ENCODE measurements at regions not wholly inside any gene's neighbourhood (a gene's known extent, or its start where the extent isn't known, plus 50 kb on each side); places are given as distances from the start of the nearest gene placed in this dataset.

GRCh38 chr11:131204765-131205380 lies 165.5 kb upstream of the NTM start:
- Histone ChIP-seq H3K27me3 (replicated peaks in 2 of 5; ENCODE audit: control insufficient read depth in 4 of 5, insufficient read depth in 5 of 5, low read length in 4 of 5) (no peaks in the 10 kb centered on the region), H3K4me3 (ENCODE audit: control insufficient read depth in 1 of 7, extremely low read depth in 1 of 7, insufficient read depth in 4 of 7, low read depth in 2 of 7, low read length in 6 of 7) (no peak overlapping the region), H3K4me1 (ENCODE audit: control extremely low read depth in 1 of 4, control insufficient read depth in 4 of 4, insufficient read depth in 4 of 4, low read length in 3 of 4) (no peaks in the 10 kb centered on the region), H3K27ac (ENCODE audit: insufficient read depth in 1 of 2, low read depth in 1 of 2, low read length in 2 of 2, poor library complexity in 1 of 2, severe bottlenecking in 2 of 2) (no peak overlapping the region), H3K9me3 (ENCODE audit: control extremely low read depth in 1 of 5, control insufficient read depth in 4 of 5, insufficient read depth in 2 of 5, low read depth in 1 of 5, low read length in 4 of 5) (no peaks in the 10 kb centered on the region), H3K36me3 (ENCODE audit: control insufficient read depth in 4 of 4, insufficient read depth in 4 of 4, low read length in 3 of 4) (no peaks in the 10 kb centered on the region)
- CTCF ChIA-PET: interaction anchor here (1.0 to 1.4 kb wide), 2 partner anchors 12 to 41 kb away, joined by 3 read pairs; no protein-coding TSS in a partner anchor
- POLR2A ChIA-PET: no interaction called here
- 43% methylated on average over 8 of the region's 11 CpGs for WGBS (ENCODE audit: insufficient coverage)
- DNase-seq: no peak

GRCh38 chr11:131206671-131207070 lies 163.7 kb upstream of the NTM start:
- 98% methylated on average over 3 of the region's 3 CpGs for WGBS (ENCODE audit: insufficient coverage)
- no peak overlapping the region for H3K4me3 ChIP-seq (ENCODE audit: control insufficient read depth in 1 of 7, extremely low read depth in 1 of 7, insufficient read depth in 4 of 7, low read depth in 2 of 7, low read length in 6 of 7)
- no peaks in the 10 kb centered on the region for H3K27me3 ChIP-seq (replicated peaks in 2 of 5; ENCODE audit: control insufficient read depth in 4 of 5, insufficient read depth in 5 of 5, low read length in 4 of 5)
- ChIA-PET POLR2A (no interaction called here), CTCF (no interaction called here)
- no peak for DNase-seq
- no peaks in the 10 kb centered on the region for H3K9me3 ChIP-seq (ENCODE audit: control extremely low read depth in 1 of 5, control insufficient read depth in 4 of 5, insufficient read depth in 2 of 5, low read depth in 1 of 5, low read length in 4 of 5)
- no peaks in the 10 kb centered on the region for H3K4me1 ChIP-seq (ENCODE audit: control extremely low read depth in 1 of 4, control insufficient read depth in 4 of 4, insufficient read depth in 4 of 4, low read length in 3 of 4)
- H3K27ac ChIP-seq (ENCODE audit: insufficient read depth in 1 of 2, low read depth in 1 of 2, low read length in 2 of 2, poor library complexity in 1 of 2, severe bottlenecking in 2 of 2): no peak overlapping the region
- no peaks in the 10 kb centered on the region for H3K36me3 ChIP-seq (ENCODE audit: control insufficient read depth in 4 of 4, insufficient read depth in 4 of 4, low read length in 3 of 4)

GRCh38 chr11:131207901-131208300 lies 162.5 kb upstream of the NTM start:
- no peaks in the 10 kb centered on the region for H3K4me1 ChIP-seq (ENCODE audit: control extremely low read depth in 1 of 4, control insufficient read depth in 4 of 4, insufficient read depth in 4 of 4, low read length in 3 of 4)
- H3K27ac ChIP-seq (ENCODE audit: insufficient read depth in 1 of 2, low read depth in 1 of 2, low read length in 2 of 2, poor library complexity in 1 of 2, severe bottlenecking in 2 of 2): no peak overlapping the region
- 94% methylated on average over 4 of the region's 6 CpGs for WGBS (ENCODE audit: insufficient coverage)
- DNase-seq: no peak
- no peaks in the 10 kb centered on the region for H3K36me3 ChIP-seq (ENCODE audit: control insufficient read depth in 4 of 4, insufficient read depth in 4 of 4, low read length in 3 of 4)
- no peaks in the 10 kb centered on the region for H3K9me3 ChIP-seq (ENCODE audit: control extremely low read depth in 1 of 5, control insufficient read depth in 4 of 5, insufficient read depth in 2 of 5, low read depth in 1 of 5, low read length in 4 of 5)
- H3K27me3 ChIP-seq (replicated peaks in 2 of 5; ENCODE audit: control insufficient read depth in 4 of 5, insufficient read depth in 5 of 5, low read length in 4 of 5): no peaks in the 10 kb centered on the region
- CTCF ChIA-PET: no interaction called here
- POLR2A ChIA-PET: no interaction called here
- no peak overlapping the region for H3K4me3 ChIP-seq (ENCODE audit: control insufficient read depth in 1 of 7, extremely low read depth in 1 of 7, insufficient read depth in 4 of 7, low read depth in 2 of 7, low read length in 6 of 7)

GRCh38 chr11:131217313-131218310 lies 152.8 kb upstream of the NTM start:
- DNase-seq: peak; percentile 7 to 40 (median 19)
- Histone ChIP-seq H3K9me3 (ENCODE audit: control extremely low read depth in 1 of 5, control insufficient read depth in 4 of 5, insufficient read depth in 2 of 5, low read depth in 1 of 5, low read length in 4 of 5) (no peaks in the 10 kb centered on the region), H3K4me1 (ENCODE audit: control extremely low read depth in 1 of 4, control insufficient read depth in 4 of 4, insufficient read depth in 4 of 4, low read length in 3 of 4) (no peaks in the 10 kb centered on the region), H3K27me3 (replicated peaks in 2 of 5; ENCODE audit: control insufficient read depth in 4 of 5, insufficient read depth in 5 of 5, low read length in 4 of 5) (peaks cover 0 to 15% (median 2%) of the 10 kb centered on the region in 5 experiments), H3K36me3 (ENCODE audit: control insufficient read depth in 4 of 4, insufficient read depth in 4 of 4, low read length in 3 of 4) (no peaks in the 10 kb centered on the region), H3K27ac (ENCODE audit: insufficient read depth in 1 of 2, low read depth in 1 of 2, low read length in 2 of 2, poor library complexity in 1 of 2, severe bottlenecking in 2 of 2) (no peak overlapping the region), H3K4me3 (ENCODE audit: control insufficient read depth in 1 of 7, extremely low read depth in 1 of 7, insufficient read depth in 4 of 7, low read depth in 2 of 7, low read length in 6 of 7) (no peak overlapping the region)
- ChIA-PET CTCF (interaction anchor here (1.0 to 7.3 kb wide), 5 partner anchors 13 to 158 kb away, joined by 3 to 58 read pairs (median 4); no protein-coding TSS in a partner anchor), POLR2A (no interaction called here)
- 58% methylated on average over 6 of the region's 8 CpGs for WGBS (ENCODE audit: insufficient coverage)

GRCh38 chr11:131218542-131218941 lies 151.9 kb upstream of the NTM start:
- no peaks in the 10 kb centered on the region for H3K36me3 ChIP-seq (ENCODE audit: control insufficient read depth in 4 of 4, insufficient read depth in 4 of 4, low read length in 3 of 4)
- 89% methylated on average over 1 of the region's 1 CpG for WGBS (ENCODE audit: insufficient coverage)
- POLR2A ChIA-PET: no interaction called here

GRCh38 chr11:131219646-131220045 lies 150.8 kb upstream of the NTM start:
- Histone ChIP-seq H3K4me3 (ENCODE audit: control insufficient read depth in 1 of 7, extremely low read depth in 1 of 7, insufficient read depth in 4 of 7, low read depth in 2 of 7, low read length in 6 of 7) (no peak overlapping the region), H3K27ac (ENCODE audit: insufficient read depth in 1 of 2, low read depth in 1 of 2, low read length in 2 of 2, poor library complexity in 1 of 2, severe bottlenecking in 2 of 2) (no peak overlapping the region), H3K4me1 (ENCODE audit: control extremely low read depth in 1 of 4, control insufficient read depth in 4 of 4, insufficient read depth in 4 of 4, low read length in 3 of 4) (no peaks in the 10 kb centered on the region), H3K9me3 (ENCODE audit: control extremely low read depth in 1 of 5, control insufficient read depth in 4 of 5, insufficient read depth in 2 of 5, low read depth in 1 of 5, low read length in 4 of 5) (no peaks in the 10 kb centered on the region), H3K27me3 (replicated peaks in 2 of 5; ENCODE audit: control insufficient read depth in 4 of 5, insufficient read depth in 5 of 5, low read length in 4 of 5) (peaks cover 0 to 15% (median 2%) of the 10 kb centered on the region in 5 experiments), H3K36me3 (ENCODE audit: control insufficient read depth in 4 of 4, insufficient read depth in 4 of 4, low read length in 3 of 4) (no peaks in the 10 kb centered on the region)
- CTCF ChIA-PET: interaction anchor here (1.0 to 7.3 kb wide), 2 partner anchors 11 to 155 kb away, joined by 3 to 58 read pairs; no protein-coding TSS in a partner anchor
- POLR2A ChIA-PET: no interaction called here
- no peak for DNase-seq

More at GRCh38 chr11:131218542-131218941, 151.9 kb upstream of the NTM start:
- H3K4me3 ChIP-seq (ENCODE audit: control insufficient read depth in 1 of 7, extremely low read depth in 1 of 7, insufficient read depth in 4 of 7, low read depth in 2 of 7, low read length in 6 of 7): no peak overlapping the region
- H3K27ac ChIP-seq (ENCODE audit: insufficient read depth in 1 of 2, low read depth in 1 of 2, low read length in 2 of 2, poor library complexity in 1 of 2, severe bottlenecking in 2 of 2): no peak overlapping the region
- CTCF ChIA-PET: interaction anchor here (1.0 to 7.3 kb wide), 2 partner anchors 10 to 154 kb away, joined by 3 to 58 read pairs; no protein-coding TSS in a partner anchor
- no peak for DNase-seq
- H3K27me3 ChIP-seq (replicated peaks in 2 of 5; ENCODE audit: control insufficient read depth in 4 of 5, insufficient read depth in 5 of 5, low read length in 4 of 5): peaks cover 0 to 15% (median 2%) of the 10 kb centered on the region in 5 experiments
- H3K9me3 ChIP-seq (ENCODE audit: control extremely low read depth in 1 of 5, control insufficient read depth in 4 of 5, insufficient read depth in 2 of 5, low read depth in 1 of 5, low read length in 4 of 5): no peaks in the 10 kb centered on the region
- H3K4me1 ChIP-seq (ENCODE audit: control extremely low read depth in 1 of 4, control insufficient read depth in 4 of 4, insufficient read depth in 4 of 4, low read length in 3 of 4): no peaks in the 10 kb centered on the region
